Astrocyte (in vitro differentiated cells and primary cell): ENCODE measurements at regions not wholly inside any gene's neighbourhood (a gene's known extent, or its start where the extent isn't known, plus 50 kb on each side); places are given as distances from the start of the nearest gene placed in this dataset.

Experiments
- DNase-seq: peaks from one replicate; pipeline ENCODE4 v3.0.0-alpha.2; 2010; ENCODE audit warnings: low read depth
- FAIRE-seq: peaks from 2 replicates; lab custom pipeline; 2011; peaks lifted over from hg19 to GRCh38; lab: Jason Lieb, UNC
- H2AFZ ChIP-seq: 2 replicates; pipeline ENCODE4 v1.6.0; 2012; ENCODE audit warnings: low read depth, low read length, inconsistent platforms
- H3K27ac ChIP-seq: 2 replicates; pipeline ENCODE4 v1.5.1; 2011; ENCODE audit warnings: low read depth, low read length, inconsistent platforms
- H3K27me3 ChIP-seq: 2 replicates; pipeline ENCODE4 v1.6.0; 2011; ENCODE audit warnings: low read length, inconsistent platforms; ENCODE audit not compliant: insufficient read depth
- H3K36me3 ChIP-seq: 2 replicates; pipeline ENCODE4 v1.5.1; 2011; ENCODE audit warnings: low read length, inconsistent platforms; ENCODE audit not compliant: insufficient read depth
- H3K4me1 ChIP-seq: 2 replicates; pipeline ENCODE4 v1.5.1; 2011; ENCODE audit warnings: low read length, inconsistent platforms; ENCODE audit not compliant: insufficient read depth
- H3K4me2 ChIP-seq: 2 replicates; pipeline ENCODE4 v1.6.0; 2012; ENCODE audit warnings: low read length, inconsistent platforms
- H3K4me3 ChIP-seq: 2 replicates; pipeline ENCODE4 v1.5.1; 2011; ENCODE audit warnings: low read depth, mild to moderate bottlenecking, low read length, inconsistent platforms; ENCODE audit not compliant: insufficient read depth
- H3K79me2 ChIP-seq: 2 replicates; pipeline ENCODE4 v1.6.0; 2012; ENCODE audit warnings: mild to moderate bottlenecking, low read length, inconsistent platforms; ENCODE audit not compliant: insufficient read depth
- H3K9ac ChIP-seq: 2 replicates; pipeline ENCODE4 v1.6.0; 2012; ENCODE audit warnings: mild to moderate bottlenecking, low read length, inconsistent platforms
- H3K9me3 ChIP-seq: 2 replicates; pipeline ENCODE4 v1.5.1; 2012; ENCODE audit warnings: low read depth, mild to moderate bottlenecking, low read length, inconsistent platforms; ENCODE audit not compliant: insufficient read depth
- H4K20me1 ChIP-seq: 2 replicates; pipeline ENCODE4 v1.6.0; 2012; ENCODE audit warnings: low read length, inconsistent platforms; ENCODE audit not compliant: insufficient read depth
- H3K27ac Mint-ChIP-seq: one replicate; pipeline ENCODE4 v1.8.0; 2021; ENCODE audit warnings: mild to moderate bottlenecking, mixed read lengths; ENCODE audit not compliant: unreplicated experiment
- H3K27me3 Mint-ChIP-seq: one replicate; pipeline ENCODE4 v1.8.0; 2021; ENCODE audit warnings: low read depth, mixed read lengths; ENCODE audit not compliant: unreplicated experiment
- H3K36me3 Mint-ChIP-seq: one replicate; pipeline ENCODE4 v1.8.0; 2021; ENCODE audit warnings: low read depth, mixed read lengths; ENCODE audit not compliant: unreplicated experiment
- H3K4me1 Mint-ChIP-seq: one replicate; pipeline ENCODE4 v1.8.0; 2021; ENCODE audit warnings: low read depth, mixed read lengths; ENCODE audit not compliant: unreplicated experiment
- H3K4me3 Mint-ChIP-seq: one replicate; pipeline ENCODE4 v1.8.0; 2021; ENCODE audit warnings: mild to moderate bottlenecking, moderate library complexity, mixed read lengths; ENCODE audit not compliant: unreplicated experiment
- H3K9me3 Mint-ChIP-seq: one replicate; pipeline ENCODE4 v1.8.0; 2021; ENCODE audit warnings: mild to moderate bottlenecking, mixed read lengths; ENCODE audit not compliant: unreplicated experiment
- EZH2 ChIP-seq: IDR thresholded peaks from 2 replicates; pipeline ENCODE4 v1.6.1; 2012; ENCODE audit warnings: mild to moderate bottlenecking, low read length, inconsistent platforms; ENCODE audit not compliant: insufficient read depth
- TF ChIP-seq, protein P1 (sequence below): IDR thresholded peaks from 2 replicates; pipeline ENCODE4 v1.5.1; 2011; ENCODE audit warnings: low read depth, mild to moderate bottlenecking, inconsistent platforms, low read length, moderate library complexity; ENCODE audit not compliant: insufficient read depth

DNA sequence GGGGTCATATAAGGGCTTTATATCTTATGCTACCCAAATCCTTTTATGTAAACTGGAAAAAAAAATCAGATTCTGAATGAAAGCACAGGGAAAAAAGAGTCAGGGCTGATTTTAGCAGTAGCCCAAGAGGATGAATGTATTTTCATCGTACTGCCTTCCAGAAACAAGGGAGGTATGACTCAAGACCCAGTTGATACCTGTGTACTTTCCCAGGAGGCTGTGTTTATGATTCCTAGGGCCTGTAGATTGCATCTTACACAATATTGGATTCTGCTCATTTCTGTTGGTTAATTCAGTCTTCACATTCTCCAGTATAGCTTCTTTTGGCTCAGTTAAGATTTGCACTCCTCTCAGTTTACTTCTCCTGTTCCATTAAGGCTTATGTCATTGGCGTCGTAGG, 127.9 kb upstream of the LIMCH1 start:
- Mint-ChIP-seq H3K27me3 (peaks cover 4% of the 10 kb centered on the region), H3K36me3 (no peaks in the 10 kb centered on the region), H3K27ac (no peak overlapping the region), H3K4me3 (no peak overlapping the region), H3K4me1 (peaks cover 7% of the 10 kb centered on the region), H3K9me3 (no peaks in the 10 kb centered on the region)
- Histone ChIP-seq H3K9ac (no peak overlapping the region), H3K79me2 (no peaks in the 10 kb centered on the region), H4K20me1 (no peaks in the 10 kb centered on the region), H3K4me3 (no peak overlapping the region), H3K4me1 (peaks cover 5% of the 10 kb centered on the region), H3K9me3 (no peaks in the 10 kb centered on the region), H3K36me3 (no peaks in the 10 kb centered on the region), H3K4me2 (no peak overlapping the region), H2AFZ (no peak overlapping the region), H3K27me3 (peaks cover 4% of the 10 kb centered on the region), H3K27ac (no peak overlapping the region)
- DNase-seq (no peak), FAIRE-seq (no peak)
- TF ChIP-seq, protein P1, sequence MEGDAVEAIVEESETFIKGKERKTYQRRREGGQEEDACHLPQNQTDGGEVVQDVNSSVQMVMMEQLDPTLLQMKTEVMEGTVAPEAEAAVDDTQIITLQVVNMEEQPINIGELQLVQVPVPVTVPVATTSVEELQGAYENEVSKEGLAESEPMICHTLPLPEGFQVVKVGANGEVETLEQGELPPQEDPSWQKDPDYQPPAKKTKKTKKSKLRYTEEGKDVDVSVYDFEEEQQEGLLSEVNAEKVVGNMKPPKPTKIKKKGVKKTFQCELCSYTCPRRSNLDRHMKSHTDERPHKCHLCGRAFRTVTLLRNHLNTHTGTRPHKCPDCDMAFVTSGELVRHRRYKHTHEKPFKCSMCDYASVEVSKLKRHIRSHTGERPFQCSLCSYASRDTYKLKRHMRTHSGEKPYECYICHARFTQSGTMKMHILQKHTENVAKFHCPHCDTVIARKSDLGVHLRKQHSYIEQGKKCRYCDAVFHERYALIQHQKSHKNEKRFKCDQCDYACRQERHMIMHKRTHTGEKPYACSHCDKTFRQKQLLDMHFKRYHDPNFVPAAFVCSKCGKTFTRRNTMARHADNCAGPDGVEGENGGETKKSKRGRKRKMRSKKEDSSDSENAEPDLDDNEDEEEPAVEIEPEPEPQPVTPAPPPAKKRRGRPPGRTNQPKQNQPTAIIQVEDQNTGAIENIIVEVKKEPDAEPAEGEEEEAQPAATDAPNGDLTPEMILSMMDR = no peak
- no peak for TF ChIP-seq EZH2

DNA sequence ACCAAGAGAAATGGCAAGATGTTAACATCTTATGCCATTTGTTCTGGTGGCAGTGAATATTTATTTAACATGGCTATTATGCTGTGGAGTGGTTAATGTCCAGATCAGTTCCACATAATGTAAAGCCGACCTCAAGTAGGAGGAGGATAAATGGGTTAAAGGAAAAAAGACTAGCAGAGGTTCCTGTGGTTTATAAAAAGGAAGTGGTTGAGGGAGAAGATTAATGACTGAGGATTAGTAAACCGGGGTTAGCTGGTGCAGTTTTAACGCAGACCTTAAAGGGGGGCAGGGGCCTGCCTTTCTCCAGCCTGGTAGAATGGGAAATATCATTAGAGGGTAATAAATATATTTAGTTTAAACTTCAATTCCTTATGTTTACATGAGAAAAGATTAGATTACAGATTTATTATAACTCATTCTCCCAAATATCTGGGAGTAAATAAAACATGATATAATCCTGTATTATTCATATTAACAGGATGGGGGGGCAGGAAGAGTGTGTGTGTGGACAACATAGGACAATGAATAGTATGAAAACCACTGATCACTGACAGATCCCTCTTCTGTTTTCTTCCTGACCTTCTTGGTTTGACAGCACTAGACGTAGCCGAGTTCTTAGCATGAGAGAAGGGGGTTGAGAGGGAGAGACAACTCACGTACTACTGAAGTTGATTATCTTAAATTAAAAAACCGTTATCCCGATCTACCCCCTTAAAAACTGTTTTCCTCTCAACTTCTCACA, 124.1 kb upstream of the LIMCH1 start:
- H3K4me1 Mint-ChIP-seq = peaks cover 20% of the 10 kb centered on the region
- no peak for FAIRE-seq
- H3K9me3 ChIP-seq = no peaks in the 10 kb centered on the region
- no peaks in the 10 kb centered on the region for H3K79me2 ChIP-seq
- no peak overlapping the region for H3K27ac ChIP-seq
- no peak overlapping the region for H3K27ac Mint-ChIP-seq
- H3K4me3 Mint-ChIP-seq = no peak overlapping the region
- no peaks in the 10 kb centered on the region for H3K9me3 Mint-ChIP-seq
- no peak overlapping the region for H2AFZ ChIP-seq
- H3K4me1 ChIP-seq = peaks cover 14% of the 10 kb centered on the region
- H3K36me3 ChIP-seq = no peaks in the 10 kb centered on the region
- TF ChIP-seq, protein P1 = no peak
- TF ChIP-seq EZH2 = no peak
- no peak overlapping the region for H3K9ac ChIP-seq
- H3K27me3 ChIP-seq = peaks cover 2% of the 10 kb centered on the region
- H3K27me3 Mint-ChIP-seq = peaks cover 4% of the 10 kb centered on the region
- H3K4me3 ChIP-seq = no peak overlapping the region
- DNase-seq = peak; percentile 64
- no peaks in the 10 kb centered on the region for H4K20me1 ChIP-seq
- H3K36me3 Mint-ChIP-seq = no peaks in the 10 kb centered on the region
- peak overlapping the region; percentile 40 for H3K4me2 ChIP-seq

DNA sequence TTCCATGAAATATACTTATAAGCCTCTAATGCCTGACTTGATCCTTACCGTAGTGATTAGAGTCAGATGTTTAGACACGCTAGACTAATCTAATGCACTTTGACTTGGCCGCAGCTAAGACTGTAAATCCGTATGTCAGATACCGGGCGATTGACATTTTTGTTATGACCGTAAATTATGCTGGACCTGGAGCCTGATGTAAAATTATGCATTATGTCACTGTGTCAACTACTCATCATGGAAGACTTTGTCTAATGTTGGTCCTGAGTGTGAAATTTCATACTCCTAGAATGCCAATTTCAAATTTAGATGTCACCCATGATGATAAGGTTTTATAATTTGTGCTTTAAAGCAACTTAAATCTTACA, 123.6 kb upstream of the LIMCH1 start:
- no peaks in the 10 kb centered on the region for H3K9me3 ChIP-seq
- H3K9me3 Mint-ChIP-seq = no peaks in the 10 kb centered on the region
- no peak overlapping the region for H3K4me3 ChIP-seq
- no peaks in the 10 kb centered on the region for H3K36me3 ChIP-seq
- no peak for FAIRE-seq
- TF ChIP-seq, protein P1 = no peak
- no peak for TF ChIP-seq EZH2
- H3K27me3 ChIP-seq = peaks cover 2% of the 10 kb centered on the region
- no peak overlapping the region for H3K4me3 Mint-ChIP-seq
- H2AFZ ChIP-seq = no peak overlapping the region
- H3K4me1 ChIP-seq = peaks cover 14% of the 10 kb centered on the region
- no peak for DNase-seq
- no peak overlapping the region for H3K27ac ChIP-seq
- no peaks in the 10 kb centered on the region for H4K20me1 ChIP-seq
- peaks cover 4% of the 10 kb centered on the region for H3K27me3 Mint-ChIP-seq
- H3K79me2 ChIP-seq = no peaks in the 10 kb centered on the region
- no peak overlapping the region for H3K27ac Mint-ChIP-seq
- no peaks in the 10 kb centered on the region for H3K36me3 Mint-ChIP-seq
- no peak overlapping the region for H3K4me2 ChIP-seq
- peaks cover 21% of the 10 kb centered on the region for H3K4me1 Mint-ChIP-seq
- H3K9ac ChIP-seq = no peak overlapping the region
